Mesendoderm (in vitro differentiated cells): ENCODE measurements at regions not wholly inside any gene's neighbourhood (a gene's known extent, or its start where the extent isn't known, plus 50 kb on each side); places are given as distances from the start of the nearest gene placed in this dataset.

Experiments used
- DNase-seq: peaks from one replicate; pipeline ENCODE4 v3.0.0; 2013
- H2AK5ac ChIP-seq: 2 replicates; pipeline ENCODE4 v1.6.1; 2013; ENCODE audit warnings: low read length, inconsistent platforms
- H2BK120ac ChIP-seq: 2 replicates; pipeline ENCODE4 v1.6.1; 2013; ENCODE audit warnings: low read depth, mild to moderate bottlenecking, low read length, moderate library complexity, mixed read lengths
- H2BK15ac ChIP-seq: replicated peaks from 2 replicates; pipeline ENCODE4 v1.6.1; 2013; ENCODE audit warnings: low read depth, mild to moderate bottlenecking, moderate library complexity
- H2BK5ac ChIP-seq: 2 replicates; pipeline ENCODE4 v1.6.1; 2013; ENCODE audit warnings: low read length, inconsistent platforms
- H3K18ac ChIP-seq: 2 replicates; pipeline ENCODE4 v1.6.1; 2013; ENCODE audit warnings: mild to moderate bottlenecking, low read length, mixed read lengths
- H3K23ac ChIP-seq: one replicate; pipeline ENCODE4 v1.6.1; 2013; ENCODE audit warnings: low read length
- H3K27ac ChIP-seq: 2 replicates; pipeline ENCODE4 v1.5.1; 2013; ENCODE audit warnings: low read depth, mild to moderate bottlenecking, inconsistent platforms, low read length, moderate library complexity
- H3K27me3 ChIP-seq: 2 replicates; pipeline ENCODE4 v1.6.1; 2013; ENCODE audit warnings: low read length, control low read depth, mild to moderate bottlenecking, inconsistent platforms; ENCODE audit not compliant: insufficient read depth, poor library complexity
- H3K36me3 ChIP-seq: 2 replicates; pipeline ENCODE4 v1.6.1; 2013; ENCODE audit warnings: low read length, inconsistent platforms; ENCODE audit not compliant: control insufficient read depth, insufficient read depth
- H3K4ac ChIP-seq: one replicate; pipeline ENCODE4 v1.6.1; 2013; ENCODE audit warnings: low read depth, mild to moderate bottlenecking, low read length, moderate library complexity
- H3K4me1 ChIP-seq: 2 replicates; pipeline ENCODE4 v1.6.1; 2013; ENCODE audit warnings: low read depth, low read length, inconsistent platforms; ENCODE audit not compliant: control insufficient read depth
- H3K4me2 ChIP-seq: 2 replicates; pipeline ENCODE4 v1.6.1; 2013; ENCODE audit warnings: low read length
- H3K4me3 ChIP-seq: 2 replicates; pipeline ENCODE4 v1.5.1; 2013; ENCODE audit warnings: mild to moderate bottlenecking, low read length
- H3K56ac ChIP-seq: one replicate; pipeline ENCODE4 v1.6.1; 2013; ENCODE audit warnings: low read length
- H3K79me1 ChIP-seq: 2 replicates; pipeline ENCODE4 v1.6.1; 2013; ENCODE audit warnings: low read length, inconsistent platforms
- H3K79me2 ChIP-seq: 2 replicates; pipeline ENCODE4 v1.6.1; 2013; ENCODE audit warnings: mild to moderate bottlenecking, low read length; ENCODE audit not compliant: control insufficient read depth, insufficient read depth
- H3K9ac ChIP-seq: 2 replicates; pipeline ENCODE4 v1.6.1; 2013; ENCODE audit warnings: low read length, inconsistent platforms
- H4K5ac ChIP-seq: one replicate; pipeline ENCODE4 v1.6.1; 2013; ENCODE audit warnings: low read length
- H4K8ac ChIP-seq: one replicate; pipeline ENCODE4 v1.6.1; 2013; ENCODE audit warnings: low read depth, mild to moderate bottlenecking, control low read depth, low read length, moderate library complexity
- WGBS: extraction: QIAGEN DNeasy Blood & Tissue Kit; methylation state at CpG from one replicate; pipeline ENCODE4 v1.1.7; 2013; ENCODE audit warnings: low lambda C conversion rate, missing lambda C conversion rate; ENCODE audit not compliant: insufficient coverage; ENCODE audit errors: extremely low coverage; 5-methylcytosine and 5-hydroxymethylcytosine counted together

GRCh38 chr13:74052402-74052928 is 81.7 kb downstream of the KLF12 start:
- no peak overlapping the region for H3K4ac ChIP-seq
- peak; percentile 40 for DNase-seq
- no peak overlapping the region for H2AK5ac ChIP-seq
- H3K4me1 ChIP-seq = no peaks in the 10 kb centered on the region
- no peaks in the 10 kb centered on the region for H3K36me3 ChIP-seq
- no peaks in the 10 kb centered on the region for H3K27me3 ChIP-seq
- H3K18ac ChIP-seq = no peak overlapping the region
- no peak overlapping the region for H3K56ac ChIP-seq
- H4K5ac ChIP-seq = no peak overlapping the region
- H3K4me2 ChIP-seq = no peak overlapping the region
- no peak overlapping the region for H3K4me3 ChIP-seq
- H3K9ac ChIP-seq = no peak overlapping the region
- H3K79me2 ChIP-seq = no peaks in the 10 kb centered on the region
- no peak overlapping the region for H3K23ac ChIP-seq
- H2BK5ac ChIP-seq = no peak overlapping the region
- peaks cover 8% of the 10 kb centered on the region for H3K79me1 ChIP-seq
- no peak overlapping the region for H2BK120ac ChIP-seq
- H3K27ac ChIP-seq = no peak overlapping the region
- no peak overlapping the region for H4K8ac ChIP-seq
- H2BK15ac ChIP-seq = no peak overlapping the region
- WGBS = no CpG with 5 or more reads among the region's 5 CpGs

DNA sequence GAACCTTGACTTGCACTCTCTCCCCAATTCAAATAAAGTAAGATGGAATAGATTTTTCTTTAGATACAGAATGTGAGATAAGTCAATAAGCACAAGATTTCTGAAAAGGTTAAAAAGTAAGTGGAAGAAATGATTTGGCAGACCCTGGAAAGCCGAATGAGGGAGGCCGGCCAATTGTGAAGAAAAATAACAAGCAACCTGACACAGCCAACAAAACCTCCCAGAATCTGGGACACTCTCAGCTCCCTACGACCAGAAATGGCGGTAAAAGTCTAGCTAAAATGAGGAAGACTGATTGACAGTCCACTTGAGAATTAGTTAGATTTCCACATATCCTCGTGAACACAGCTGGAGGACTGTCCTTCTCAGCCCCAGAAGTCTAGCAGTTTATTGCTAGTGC is 85.4 kb downstream of the KLF12 start:
- Histone ChIP-seq H3K79me2 (no peaks in the 10 kb centered on the region), H3K36me3 (no peaks in the 10 kb centered on the region), H4K5ac (no peak overlapping the region), H3K4me2 (no peak overlapping the region), H4K8ac (no peak overlapping the region), H3K79me1 (peaks cover 9% of the 10 kb centered on the region), H3K18ac (no peak overlapping the region), H3K56ac (no peak overlapping the region), H3K27ac (no peak overlapping the region), H2BK120ac (no peak overlapping the region), H3K9ac (no peak overlapping the region), H3K27me3 (no peaks in the 10 kb centered on the region), H2BK15ac (no peak overlapping the region), H3K4me1 (no peaks in the 10 kb centered on the region), H3K23ac (no peak overlapping the region), H3K4me3 (no peak overlapping the region), H2BK5ac (no peak overlapping the region), H3K4ac (no peak overlapping the region), H2AK5ac (no peak overlapping the region)
- no peak for DNase-seq
- no CpG with 5 or more reads among the region's 5 CpGs for WGBS

DNA sequence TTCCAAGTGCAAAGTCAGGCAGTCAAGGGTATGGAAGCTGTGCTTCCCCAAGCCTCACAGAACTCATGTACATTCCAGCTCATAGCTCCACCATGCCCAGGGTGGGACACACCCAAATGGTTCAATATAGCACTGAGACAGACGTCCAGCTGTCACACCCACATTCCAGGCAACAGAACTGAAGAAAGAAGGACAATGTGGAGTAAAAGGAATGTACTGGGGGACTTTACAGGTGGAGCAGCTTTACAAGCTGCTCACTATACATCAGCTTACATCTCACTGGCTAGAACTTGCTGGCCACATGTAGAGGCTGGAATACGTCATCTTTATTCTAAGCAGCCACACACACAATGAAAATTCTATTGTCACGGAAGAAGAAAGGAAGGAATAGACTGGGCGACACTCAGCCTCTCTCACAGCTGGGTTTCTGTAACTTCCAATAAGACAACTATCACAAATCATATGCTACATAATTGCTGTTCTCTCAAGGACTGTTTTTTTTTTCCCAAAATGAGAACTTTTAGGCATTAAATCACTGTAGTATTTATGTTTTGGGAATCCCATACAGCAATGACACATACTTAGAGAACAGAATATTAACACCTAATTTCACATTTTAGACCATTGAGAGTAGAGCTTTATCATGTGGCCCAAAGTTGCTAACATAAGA is 86.1 kb downstream of the KLF12 start:
- Histone ChIP-seq H3K56ac (no peak overlapping the region), H3K4me1 (no peaks in the 10 kb centered on the region), H3K4ac (no peak overlapping the region), H2BK120ac (no peak overlapping the region), H3K4me3 (no peak overlapping the region), H3K23ac (no peak overlapping the region), H3K4me2 (no peak overlapping the region), H2AK5ac (no peak overlapping the region), H3K18ac (no peak overlapping the region), H3K9ac (no peak overlapping the region), H3K36me3 (no peaks in the 10 kb centered on the region), H2BK5ac (no peak overlapping the region), H3K27me3 (no peaks in the 10 kb centered on the region), H2BK15ac (no peak overlapping the region), H3K27ac (no peak overlapping the region), H4K8ac (no peak overlapping the region), H3K79me2 (no peaks in the 10 kb centered on the region), H4K5ac (no peak overlapping the region), H3K79me1 (peaks cover 9% of the 10 kb centered on the region)
- WGBS = no CpG with 5 or more reads among the region's 4 CpGs
- DNase-seq = no peak

GRCh38 chr13:74046431-74046830 is 87.8 kb downstream of the KLF12 start:
- no peak overlapping the region for H2BK5ac ChIP-seq
- H2BK120ac ChIP-seq = no peak overlapping the region
- no peak overlapping the region for H2AK5ac ChIP-seq
- H3K27me3 ChIP-seq = no peaks in the 10 kb centered on the region
- no peak overlapping the region for H4K8ac ChIP-seq
- no peaks in the 10 kb centered on the region for H3K36me3 ChIP-seq
- H3K23ac ChIP-seq = no peak overlapping the region
- no peak overlapping the region for H4K5ac ChIP-seq
- H2BK15ac ChIP-seq = no peak overlapping the region
- no peak overlapping the region for H3K4me2 ChIP-seq
- no peak overlapping the region for H3K4ac ChIP-seq
- no peak for DNase-seq
- no peak overlapping the region for H3K4me3 ChIP-seq
- no peak overlapping the region for H3K18ac ChIP-seq
- H3K79me2 ChIP-seq = no peaks in the 10 kb centered on the region
- H3K4me1 ChIP-seq = peaks cover 2% of the 10 kb centered on the region
- H3K79me1 ChIP-seq = peaks cover 5% of the 10 kb centered on the region
- H3K9ac ChIP-seq = no peak overlapping the region
- H3K56ac ChIP-seq = no peak overlapping the region
- no peak overlapping the region for H3K27ac ChIP-seq

- H3K27ac ChIP-seq = no peak overlapping the region
- no peak overlapping the region for H2BK15ac ChIP-seq
- H2AK5ac ChIP-seq = no peak overlapping the region
- no peak overlapping the region for H2BK120ac ChIP-seq
- no peak overlapping the region for H3K4ac ChIP-seq
- H2BK5ac ChIP-seq = no peak overlapping the region
- no peak overlapping the region for H3K4me2 ChIP-seq
- no peak overlapping the region for H3K56ac ChIP-seq
- no peak overlapping the region for H3K4me3 ChIP-seq
- no peak overlapping the region for H4K5ac ChIP-seq
- H3K9ac ChIP-seq = no peak overlapping the region
- no peak overlapping the region for H4K8ac ChIP-seq
- WGBS = no CpG with 5 or more reads among the region's 6 CpGs
- no peaks in the 10 kb centered on the region for H3K27me3 ChIP-seq
- no peak overlapping the region for H3K23ac ChIP-seq
- DNase-seq = no peak
- no peaks in the 10 kb centered on the region for H3K36me3 ChIP-seq
- no peak overlapping the region for H3K18ac ChIP-seq
- peaks cover 2% of the 10 kb centered on the region for H3K4me1 ChIP-seq
- H3K79me2 ChIP-seq = no peaks in the 10 kb centered on the region
- H3K79me1 ChIP-seq = peaks cover 2% of the 10 kb centered on the region
These were observed 88.6 kb downstream of the KLF12 start for GRCh38 chr13:74045583-74045982.

- Histone ChIP-seq H3K18ac (no peak overlapping the region), H3K27ac (no peak overlapping the region), H2AK5ac (no peak overlapping the region), H3K4me2 (no peak overlapping the region), H2BK5ac (no peak overlapping the region), H3K9ac (no peak overlapping the region), H2BK120ac (no peak overlapping the region), H3K79me2 (peaks cover 1% of the 10 kb centered on the region), H4K5ac (no peak overlapping the region), H3K27me3 (no peaks in the 10 kb centered on the region), H3K36me3 (no peaks in the 10 kb centered on the region), H3K4ac (no peak overlapping the region), H3K4me3 (no peak overlapping the region), H2BK15ac (no peak overlapping the region), H4K8ac (no peak overlapping the region), H3K56ac (no peak overlapping the region), H3K79me1 (peaks cover 2% of the 10 kb centered on the region), H3K4me1 (peaks cover 4% of the 10 kb centered on the region), H3K23ac (no peak overlapping the region)
- DNase-seq = no peak
- WGBS = no CpG with 5 or more reads among the region's 5 CpGs
These were observed 91.0 kb downstream of the KLF12 start for GRCh38 chr13:74043237-74043636.
